NCI-H69 (cell line): ENCODE measurements at regions not wholly inside any gene's neighbourhood (a gene's known extent, or its start where the extent isn't known, plus 50 kb on each side); places are given as distances from the start of the nearest gene placed in this dataset.

Experiments used
- DNase-seq: peaks from one replicate; lab custom pipeline; 2025; lab: John Stamatoyannopoulos, UW

GRCh38 chr7:128145191-128145590, 95.9 kb upstream of the LEP start:
- DNase-seq = no peak

- no peak for DNase-seq
These were observed 95.0 kb upstream of the LEP start for GRCh38 chr7:128146052-128146451.

DNA sequence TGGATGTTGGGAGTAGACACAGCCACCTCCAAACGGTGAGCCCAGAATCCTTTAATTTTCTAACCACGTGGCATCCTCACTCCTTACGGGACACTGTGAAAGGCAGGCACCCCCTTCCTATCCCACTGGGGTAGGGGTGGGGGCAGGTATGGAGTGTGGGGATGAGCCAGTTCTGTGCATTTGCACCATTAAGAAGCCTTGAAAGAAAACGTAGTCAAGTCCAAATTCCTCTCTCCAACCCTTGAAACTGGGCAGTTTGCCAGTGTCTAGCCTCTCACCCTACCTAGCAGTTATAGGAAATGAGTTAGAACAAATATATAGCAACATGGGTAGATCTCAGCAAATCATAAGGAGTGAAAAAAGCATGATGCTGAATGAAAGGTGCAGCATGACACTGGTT, 92.4 kb upstream of the LEP start:
- peak; percentile 79 for DNase-seq

- no peak for DNase-seq
These were observed 90.7 kb upstream of the LEP start for GRCh38 chr7:128150223-128150865.

GRCh38 chr7:128151635-128152034, 89.4 kb upstream of the LEP start:
- no peak for DNase-seq

GRCh38 chr7:128152721-128153120, 88.4 kb upstream of the LEP start:
- DNase-seq = no peak

DNA sequence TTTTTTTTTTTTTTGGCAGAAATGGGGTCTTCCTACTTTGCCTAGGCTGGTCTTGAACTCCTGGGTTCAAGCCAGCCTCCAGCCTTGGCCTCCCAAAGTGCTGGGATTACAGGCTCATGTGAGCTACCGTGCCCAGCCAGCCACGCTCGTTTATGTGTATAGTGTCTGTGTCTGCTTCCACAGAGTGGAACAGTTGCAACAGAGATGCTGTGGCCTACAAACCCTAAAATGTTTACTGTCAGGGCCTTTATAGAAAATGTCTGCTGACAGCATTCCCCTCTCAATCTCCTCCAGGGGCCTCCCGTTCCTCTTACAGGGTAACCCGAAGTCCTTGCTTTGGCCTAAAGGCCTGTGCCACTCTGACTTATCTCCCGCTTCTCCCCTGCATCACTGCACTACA, 87.6 kb upstream of the LEP start:
- no peak for DNase-seq

GRCh38 chr7:128154504-128154903, 86.6 kb upstream of the LEP start:
- DNase-seq = peak; percentile 69

GRCh38 chr7:128155100-128155740, 85.9 kb upstream of the LEP start:
- peak; percentile 49 for DNase-seq

GRCh38 chr7:128157906-128158305, 83.2 kb upstream of the LEP start:
- DNase-seq = no peak

DNA sequence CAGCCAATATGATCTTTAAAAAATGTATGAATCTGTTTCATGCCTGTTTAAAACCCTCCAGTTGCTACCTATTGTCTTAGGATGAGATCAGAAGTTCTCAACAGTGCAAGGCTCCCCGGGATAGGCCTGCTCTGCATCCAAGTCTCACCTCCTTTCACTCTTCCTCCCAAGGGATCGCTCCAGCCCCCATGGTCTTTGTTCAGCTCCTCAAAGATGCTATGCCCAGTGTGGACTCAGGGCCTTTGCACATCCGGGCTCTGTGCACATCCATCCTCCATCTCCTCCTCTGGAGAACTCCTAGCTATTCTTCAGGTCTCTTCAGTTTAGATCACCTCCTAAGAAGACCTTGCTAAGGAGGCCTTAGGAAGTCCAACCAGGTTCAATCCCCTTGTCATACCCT, 82.7 kb upstream of the LEP start:
- no peak for DNase-seq

GRCh38 chr7:128160296-128160695, 80.8 kb upstream of the LEP start:
- no peak for DNase-seq

DNA sequence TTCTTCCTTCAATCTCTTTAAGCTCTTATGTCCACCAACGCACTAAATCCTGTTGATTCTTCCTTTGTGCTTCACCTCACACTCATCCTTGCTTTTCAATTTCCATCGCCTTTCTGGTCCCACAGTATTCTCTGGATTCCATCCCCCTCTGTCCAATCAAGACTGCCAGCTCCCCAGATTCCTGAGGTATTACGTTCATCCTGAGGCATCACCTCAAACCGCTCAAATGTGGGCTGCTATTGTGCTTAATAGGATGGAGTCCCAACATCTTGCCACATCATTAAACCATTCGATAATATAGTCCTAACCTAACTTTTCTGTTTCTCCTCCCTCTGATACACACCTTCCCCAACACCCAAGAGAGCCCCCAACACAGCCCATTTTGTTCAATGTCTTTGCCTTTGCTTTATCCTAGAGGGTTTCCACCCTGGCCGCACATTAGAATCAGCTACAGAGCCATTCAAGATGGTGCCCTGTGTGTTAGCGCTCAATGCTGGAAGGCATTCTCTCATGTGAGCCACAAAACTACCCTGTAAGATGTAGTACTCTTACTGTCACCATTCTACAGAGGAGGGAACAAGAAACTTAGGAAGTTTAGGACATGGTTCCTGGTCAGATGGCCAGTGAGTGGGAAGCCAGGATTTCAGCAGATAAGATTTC, 79.5 kb upstream of the LEP start:
- DNase-seq = no peak

GRCh38 chr7:128162666-128163065, 78.4 kb upstream of the LEP start:
- DNase-seq = no peak

DNA sequence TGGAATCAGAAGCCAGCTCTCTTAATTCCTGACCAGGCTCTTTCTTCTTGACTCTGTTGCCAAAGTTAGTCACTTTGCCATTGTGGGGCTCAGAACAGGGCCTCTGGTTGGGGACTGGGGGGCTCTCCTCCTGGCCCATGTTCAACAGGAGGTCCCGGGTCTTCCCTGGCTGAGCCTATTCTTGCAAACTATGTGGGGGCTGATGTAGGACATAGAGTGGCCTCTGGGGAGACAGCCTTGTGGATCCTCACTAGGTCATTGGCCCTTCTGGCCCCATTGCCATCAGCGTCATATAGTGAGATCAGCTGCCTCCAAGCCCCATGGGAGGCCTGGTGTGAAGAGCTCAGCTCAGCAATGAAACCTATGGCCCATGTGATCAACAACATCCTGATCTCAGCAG, 77.6 kb upstream of the LEP start:
- no peak for DNase-seq

- DNase-seq = no peak
These were observed 76.8 kb upstream of the LEP start for GRCh38 chr7:128164061-128164954.

- DNase-seq = no peak
These were observed 76.0 kb upstream of the LEP start for GRCh38 chr7:128164955-128165670.

- DNase-seq = no peak
These were observed 75.1 kb upstream of the LEP start for GRCh38 chr7:128165927-128166420.

DNA sequence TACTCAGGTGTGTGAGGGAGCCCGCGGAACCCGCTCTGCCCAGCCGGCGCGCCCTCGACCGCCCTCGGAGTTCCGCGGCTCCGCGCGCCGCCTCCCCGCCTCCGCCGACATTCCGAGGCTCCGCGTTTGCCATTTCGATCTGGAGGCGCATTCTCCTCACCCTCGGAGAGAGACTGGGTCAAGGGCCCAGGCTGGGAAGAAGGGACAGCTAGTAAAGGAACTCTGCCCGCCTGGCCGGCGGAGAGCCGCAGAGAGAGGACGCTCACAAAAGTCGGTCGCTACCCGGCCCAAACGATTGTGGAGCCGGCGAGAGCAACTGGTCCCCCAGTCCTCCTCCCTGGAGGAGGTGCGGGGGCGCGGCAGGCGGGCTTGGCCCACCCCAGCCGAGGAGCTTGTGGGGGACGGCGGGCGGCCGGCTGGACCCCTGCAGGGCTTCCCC, 74.5 kb upstream of the LEP start:
- peak; percentile 74 for DNase-seq

- peak; percentile 97 for DNase-seq
These were observed 73.9 kb upstream of the LEP start for GRCh38 chr7:128167042-128167701.
